SK-N-SH (cell line): ENCODE measurements at regions not wholly inside any gene's neighbourhood (a gene's known extent, or its start where the extent isn't known, plus 50 kb on each side); places are given as distances from the start of the nearest gene placed in this dataset.

ENCODE experiments used
- CTCF ChIA-PET: fragments of 300-600, 350-600 bp; formaldehyde crosslinking; extraction: SDS; loops from one replicate; lab custom pipeline; 2021; lab: Yijun Ruan, JAX
- POLR2A ChIA-PET: fragments of 350-600 bp; sonication (Branson Sonifier 250); formaldehyde crosslinking; extraction: SDS; loops from one replicate; lab custom pipeline; 2020; ENCODE audit warnings: antibody characterized with exemption, inconsistent platforms; lab: Yijun Ruan, JAX
- DNase-seq: peaks from one replicate; pipeline ENCODE4 v3.0.0; 2012
- H2AFZ ChIP-seq: fragments of 200-600 bp; sonication (generic); 2 replicates; pipeline ENCODE4 v1.8.1; 2016; ENCODE audit warnings: antibody characterized with exemption, mild to moderate bottlenecking, low read depth
- H3F3A ChIP-seq: fragments of 200-600 bp; sonication (generic); replicated peaks from 2 replicates; pipeline ENCODE3; 2016; ENCODE audit warnings: antibody characterized with exemption, mild to moderate bottlenecking; ENCODE audit not compliant: insufficient read depth
- H3K27ac ChIP-seq, 2 experiments: fragments of 200-500 bp in 1 of 2; fragments of 200-600 bp in 1 of 2; sonication (Bioruptor generic) in 1 of 2; sonication (generic), shearing (Covaris generic) in 1 of 2; 2 replicates each; pipeline versions ENCODE4 v1.5.1 to v1.6.1; 2014 to 2016; ENCODE audit warnings: low read depth in 2 of 2, inconsistent platforms in 1 of 2, low read length in 1 of 2, mild to moderate bottlenecking in 1 of 2, mixed read lengths in 1 of 2
- H3K27me3 ChIP-seq: fragments of 200-600 bp; sonication (generic), shearing (Covaris generic); 2 replicates; pipeline ENCODE4 v1.6.1; 2016; ENCODE audit warnings: mixed run types; ENCODE audit not compliant: insufficient read depth
- H3K36me3 ChIP-seq, 2 experiments: fragments of 200-500 bp in 1 of 2; fragments of 200-600 bp in 1 of 2; sonication (Bioruptor generic) in 1 of 2; sonication (generic) in 1 of 2; replicated peaks in 1 of 2; 2 replicates each; pipeline versions ENCODE3 to v1.5.1; 2014 to 2016; ENCODE audit warnings: low read length in 1 of 2, mild to moderate bottlenecking in 1 of 2; ENCODE audit not compliant: insufficient read depth in 2 of 2, control insufficient read depth in 1 of 2
- H3K4me1 ChIP-seq, 2 experiments: fragments of 200-500 bp in 1 of 2; fragments of 200-600 bp in 1 of 2; sonication (Bioruptor generic) in 1 of 2; sonication (generic), shearing (Covaris generic) in 1 of 2; 2 replicates each; pipeline versions ENCODE4 v1.5.1 to v1.6.1; 2014 to 2016; ENCODE audit warnings: low read depth in 1 of 2, low read length in 1 of 2, mixed run types in 1 of 2; ENCODE audit not compliant: insufficient read depth in 2 of 2, control insufficient read depth in 1 of 2
- H3K4me2 ChIP-seq: fragments of 200-600 bp; sonication (generic), shearing (Covaris generic); 2 replicates; pipeline ENCODE4 v1.6.1; 2017; ENCODE audit warnings: mixed run types
- H3K4me3 ChIP-seq, 2 experiments: fragments of 200-500 bp in 1 of 2; fragments of 200-600 bp in 1 of 2; sonication (Bioruptor generic) in 1 of 2; sonication (generic), shearing (Covaris generic) in 1 of 2; 2 replicates each; pipeline versions ENCODE4 v1.5.1 to v1.8.1; 2014 to 2016; ENCODE audit warnings: low read depth in 2 of 2, inconsistent platforms in 1 of 2, low read length in 1 of 2, mild to moderate bottlenecking in 1 of 2, mixed read lengths in 1 of 2, moderate library complexity in 1 of 2
- H3K79me2 ChIP-seq: fragments of 200-600 bp; sonication (generic); 2 replicates; pipeline ENCODE4 v1.8.1; 2017; ENCODE audit warnings: mild to moderate bottlenecking; ENCODE audit not compliant: insufficient read depth
- H3K9ac ChIP-seq: fragments of 200-600 bp; sonication (generic); 2 replicates; pipeline ENCODE4 v1.6.1; 2017; ENCODE audit warnings: mixed run types
- H3K9me2 ChIP-seq: fragments of 200-600 bp; sonication (generic); 2 replicates; pipeline ENCODE4 v1.6.1; 2017; ENCODE audit warnings: mixed run types
- H3K9me3 ChIP-seq: fragments of 200-600 bp; sonication (generic); 2 replicates; pipeline ENCODE4 v1.6.1; 2017; ENCODE audit warnings: mixed run types, mild to moderate bottlenecking, moderate library complexity
- H4K20me1 ChIP-seq: fragments of 200-600 bp; sonication (generic); 2 replicates; pipeline ENCODE4 v1.6.1; 2017; ENCODE audit warnings: mild to moderate bottlenecking, mixed run types; ENCODE audit not compliant: insufficient read depth
- EZH2phosphoT487 ChIP-seq: fragments of 200-600 bp; sonication (generic); IDR thresholded peaks from 2 replicates; pipeline ENCODE4 v1.6.1; 2017; ENCODE audit warnings: low read depth, mixed run types, mild to moderate bottlenecking, antibody characterized with exemption, moderate library complexity, borderline replicate concordance
- FOSL2 ChIP-seq: IDR thresholded peaks from 2 replicates; pipeline ENCODE4 v1.4.0; 2012; ENCODE audit warnings: low read depth, mild to moderate bottlenecking, moderate library complexity, borderline replicate concordance
- MXI1 ChIP-seq: IDR thresholded peaks from 2 replicates; pipeline ENCODE4 v1.6.1; 2012; ENCODE audit warnings: mild to moderate bottlenecking, low read depth, low read length, improper control_type of control experiment
- NFIC ChIP-seq: IDR thresholded peaks from 2 replicates; pipeline ENCODE4 v1.4.0; 2012; ENCODE audit warnings: borderline replicate concordance
- NRF1 ChIP-seq: IDR thresholded peaks from 2 replicates; pipeline ENCODE4 v1.6.1; 2012; ENCODE audit warnings: low read depth, mild to moderate bottlenecking, low read length
- RAD21 ChIP-seq: IDR thresholded peaks from 2 replicates; pipeline ENCODE4 v1.6.1; 2012; ENCODE audit warnings: mild to moderate bottlenecking, low read length
- RCOR1 ChIP-seq: fragments of 150-350 bp; IDR thresholded peaks from 2 replicates; pipeline ENCODE4 v1.6.1; 2017; ENCODE audit warnings: antibody characterized with exemption, low read length
- SMC3 ChIP-seq: IDR thresholded peaks from 2 replicates; pipeline ENCODE4 v1.6.1; 2012; ENCODE audit warnings: low read depth, low read length, improper control_type of control experiment
- WGBS: methylation state at CpG from one replicate; pipeline ENCODE4 v1.1.6; 2017; ENCODE audit warnings: low lambda C conversion rate; 5-methylcytosine and 5-hydroxymethylcytosine counted together
- small RNA-seq, 7 experiments: library from RNA; depleted of rRNA; stranded (forward); fragments of <200 nt; gene quantifications; one replicate each; pipeline ENCODE3, GENCODE V24; 2012
- TF ChIP-seq, protein P1 (sequence below): fragments of 150-350 bp; IDR thresholded peaks from 2 replicates; pipeline ENCODE4 v1.6.1; 2016; ENCODE audit warnings: mild to moderate bottlenecking, low read depth, low read length
- TF ChIP-seq, protein P2 (sequence below): fragments of 150-350 bp; IDR thresholded peaks from 2 replicates; pipeline ENCODE4 v1.6.1; 2017; ENCODE audit warnings: antibody characterized with exemption, low read length, low read depth, borderline replicate concordance
- TF ChIP-seq, protein P3 (sequence below): fragments of 200-600 bp; sonication (generic); IDR thresholded peaks from 2 replicates; pipeline ENCODE4 v1.6.1; 2017; ENCODE audit warnings: antibody characterized with exemption, mild to moderate bottlenecking, moderate library complexity
- TF ChIP-seq, protein P4 (sequence below): IDR thresholded peaks from 2 replicates; pipeline ENCODE4; 2012

DNA sequence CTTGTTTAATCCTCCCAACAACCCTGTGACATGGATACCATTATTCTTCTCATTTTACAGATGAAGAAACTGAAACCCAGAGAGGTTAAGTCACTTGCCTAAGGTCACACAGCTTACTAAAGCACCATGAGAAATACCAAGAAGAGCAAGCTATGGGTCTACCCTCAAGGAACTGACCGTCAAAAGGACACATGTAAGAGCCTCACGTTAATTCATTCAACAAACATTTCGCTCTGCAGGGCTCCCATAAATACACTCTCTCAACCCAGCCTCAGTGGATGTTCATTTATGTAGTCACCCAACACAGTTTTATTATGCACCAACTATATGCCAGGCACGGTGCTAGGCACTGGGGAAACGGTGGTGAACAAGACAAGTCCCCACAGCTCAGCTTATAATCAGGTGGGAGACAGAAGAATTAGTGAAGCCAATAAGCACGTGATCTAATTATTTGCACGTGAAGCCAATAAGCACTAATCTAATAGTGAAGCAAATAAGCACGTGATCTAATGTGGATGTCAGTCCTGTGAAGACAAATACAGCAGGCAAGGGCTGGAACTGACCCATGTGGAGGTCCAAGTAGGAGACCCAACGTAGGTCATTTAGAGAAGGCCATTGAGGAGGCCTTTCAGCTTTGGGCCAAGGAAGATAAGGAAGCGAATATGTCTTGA is 52.1 kb upstream of the ZBTB40 start:
- ChIA-PET CTCF (interaction anchor here (0.6 to 1.8 kb wide), 4 partner anchors 14 to 207 kb away, joined by 3 to 4 read pairs (median 4); no protein-coding TSS in a partner anchor), POLR2A (no interaction called here)
- 59% methylated on average over 10 of the region's 10 CpGs for WGBS
- Histone ChIP-seq H4K20me1 (no peaks in the 10 kb centered on the region), H2AFZ (no peak overlapping the region), H3K4me2 (no peak overlapping the region), H3K27ac (no peak overlapping the region), H3K9me2 (no peaks in the 10 kb centered on the region), H3K9ac (no peak overlapping the region), H3K4me3 (no peak overlapping the region), H3K9me3 (no peaks in the 10 kb centered on the region), H3F3A (no peaks in the 10 kb centered on the region), H3K36me3 (no peaks in the 10 kb centered on the region), H3K79me2 (no peaks in the 10 kb centered on the region), H3K4me1 (peaks cover 0 to 29% of the 10 kb centered on the region in 2 experiments; a peak in 1 of 4 replicates), H3K27me3 (peaks cover 59% of the 10 kb centered on the region)
- TF ChIP-seq FOSL2 (no peak), RAD21 (no peak), NRF1 (no peak), EZH2phosphoT487 (no peak), SMC3 (no peak), MXI1 (no peak), NFIC (no peak), RCOR1 (no peak)
- TF ChIP-seq, protein P1, sequence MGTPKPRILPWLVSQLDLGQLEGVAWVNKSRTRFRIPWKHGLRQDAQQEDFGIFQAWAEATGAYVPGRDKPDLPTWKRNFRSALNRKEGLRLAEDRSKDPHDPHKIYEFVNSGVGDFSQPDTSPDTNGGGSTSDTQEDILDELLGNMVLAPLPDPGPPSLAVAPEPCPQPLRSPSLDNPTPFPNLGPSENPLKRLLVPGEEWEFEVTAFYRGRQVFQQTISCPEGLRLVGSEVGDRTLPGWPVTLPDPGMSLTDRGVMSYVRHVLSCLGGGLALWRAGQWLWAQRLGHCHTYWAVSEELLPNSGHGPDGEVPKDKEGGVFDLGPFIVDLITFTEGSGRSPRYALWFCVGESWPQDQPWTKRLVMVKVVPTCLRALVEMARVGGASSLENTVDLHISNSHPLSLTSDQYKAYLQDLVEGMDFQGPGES, result no peak
- TF ChIP-seq, protein P2, sequence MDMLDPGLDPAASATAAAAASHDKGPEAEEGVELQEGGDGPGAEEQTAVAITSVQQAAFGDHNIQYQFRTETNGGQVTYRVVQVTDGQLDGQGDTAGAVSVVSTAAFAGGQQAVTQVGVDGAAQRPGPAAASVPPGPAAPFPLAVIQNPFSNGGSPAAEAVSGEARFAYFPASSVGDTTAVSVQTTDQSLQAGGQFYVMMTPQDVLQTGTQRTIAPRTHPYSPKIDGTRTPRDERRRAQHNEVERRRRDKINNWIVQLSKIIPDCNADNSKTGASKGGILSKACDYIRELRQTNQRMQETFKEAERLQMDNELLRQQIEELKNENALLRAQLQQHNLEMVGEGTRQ, result no peak
- TF ChIP-seq, protein P3, sequence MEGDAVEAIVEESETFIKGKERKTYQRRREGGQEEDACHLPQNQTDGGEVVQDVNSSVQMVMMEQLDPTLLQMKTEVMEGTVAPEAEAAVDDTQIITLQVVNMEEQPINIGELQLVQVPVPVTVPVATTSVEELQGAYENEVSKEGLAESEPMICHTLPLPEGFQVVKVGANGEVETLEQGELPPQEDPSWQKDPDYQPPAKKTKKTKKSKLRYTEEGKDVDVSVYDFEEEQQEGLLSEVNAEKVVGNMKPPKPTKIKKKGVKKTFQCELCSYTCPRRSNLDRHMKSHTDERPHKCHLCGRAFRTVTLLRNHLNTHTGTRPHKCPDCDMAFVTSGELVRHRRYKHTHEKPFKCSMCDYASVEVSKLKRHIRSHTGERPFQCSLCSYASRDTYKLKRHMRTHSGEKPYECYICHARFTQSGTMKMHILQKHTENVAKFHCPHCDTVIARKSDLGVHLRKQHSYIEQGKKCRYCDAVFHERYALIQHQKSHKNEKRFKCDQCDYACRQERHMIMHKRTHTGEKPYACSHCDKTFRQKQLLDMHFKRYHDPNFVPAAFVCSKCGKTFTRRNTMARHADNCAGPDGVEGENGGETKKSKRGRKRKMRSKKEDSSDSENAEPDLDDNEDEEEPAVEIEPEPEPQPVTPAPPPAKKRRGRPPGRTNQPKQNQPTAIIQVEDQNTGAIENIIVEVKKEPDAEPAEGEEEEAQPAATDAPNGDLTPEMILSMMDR, result no peak
- TF ChIP-seq, protein P4, sequence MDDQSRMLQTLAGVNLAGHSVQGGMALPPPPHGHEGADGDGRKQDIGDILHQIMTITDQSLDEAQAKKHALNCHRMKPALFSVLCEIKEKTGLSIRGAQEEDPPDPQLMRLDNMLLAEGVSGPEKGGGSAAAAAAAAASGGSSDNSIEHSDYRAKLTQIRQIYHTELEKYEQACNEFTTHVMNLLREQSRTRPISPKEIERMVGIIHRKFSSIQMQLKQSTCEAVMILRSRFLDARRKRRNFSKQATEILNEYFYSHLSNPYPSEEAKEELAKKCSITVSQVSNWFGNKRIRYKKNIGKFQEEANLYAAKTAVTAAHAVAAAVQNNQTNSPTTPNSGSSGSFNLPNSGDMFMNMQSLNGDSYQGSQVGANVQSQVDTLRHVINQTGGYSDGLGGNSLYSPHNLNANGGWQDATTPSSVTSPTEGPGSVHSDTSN, result no peak
- DNase-seq, result no peak

Small RNAs in the stretch of these regions (small RNA-seq; reads per million reads assigned to genes)
- 0 reads per million in 7 experiments for gene MIR4418
